ENCODE measurements at regions not wholly inside any gene's neighbourhood (a gene's known extent, or its start where the extent isn't known, plus 50 kb on each side); places are given as distances from the start of the nearest gene placed in this dataset.
A peak's percentile ranks its signal among the peaks of the same experiment; 100 is the strongest.

GRCh38 chr3:74515451-74515850, 99.0 kb downstream of the CNTN3 start:
- ATAC-seq (no peak), DNase-seq (no peak)
- intact Hi-C loops (cut with DNase I, micrococcal nuclease) = no loop called here

- intact Hi-C loops (cut with DNase I, micrococcal nuclease) = no loop called here
- DNase-seq (no peak), ATAC-seq (no peak)
Observed at GRCh38 chr3:74511078-74511477, 103.4 kb downstream of the CNTN3 start.

- ATAC-seq (no peak), DNase-seq (no peak)
- intact Hi-C loops (cut with DNase I, micrococcal nuclease) = no loop called here
Observed at GRCh38 chr3:74510261-74510818, 104.1 kb downstream of the CNTN3 start.

DNA sequence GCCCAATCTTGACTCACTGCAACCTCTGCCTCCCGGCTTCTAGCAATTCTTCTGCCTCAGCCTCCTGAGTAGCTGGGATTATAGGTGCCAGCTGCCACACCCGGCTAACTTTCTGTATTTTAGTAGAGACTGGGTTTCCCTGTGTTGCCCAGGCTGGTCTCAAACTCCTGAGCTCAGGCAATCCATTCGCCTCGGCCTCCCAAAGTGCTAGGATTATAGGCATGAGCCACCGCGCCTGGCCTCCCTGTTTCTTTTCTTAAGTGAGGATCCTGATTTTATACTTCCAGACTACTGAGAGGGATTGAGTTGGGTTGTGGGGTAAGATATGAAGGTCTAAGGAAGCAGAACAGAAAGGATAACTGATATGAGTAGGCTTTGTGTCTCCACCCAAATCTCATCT, 106.8 kb downstream of the CNTN3 start:
- intact Hi-C loops (cut with DNase I, micrococcal nuclease) = no loop called here
- no peak for DNase-seq
- no peak for ATAC-seq

- ATAC-seq (no peak), DNase-seq (no peak)
- intact Hi-C loops (cut with DNase I, micrococcal nuclease) = no loop called here
Observed at GRCh38 chr3:74506246-74506645, 108.2 kb downstream of the CNTN3 start.

- intact Hi-C loops (cut with DNase I, micrococcal nuclease) = no loop called here
- DNase-seq = peak in 1 of 2 donors; percentile 6
- ATAC-seq = peak; percentile 70
Observed at GRCh38 chr3:74501007-74501406, 113.5 kb downstream of the CNTN3 start.

DNA sequence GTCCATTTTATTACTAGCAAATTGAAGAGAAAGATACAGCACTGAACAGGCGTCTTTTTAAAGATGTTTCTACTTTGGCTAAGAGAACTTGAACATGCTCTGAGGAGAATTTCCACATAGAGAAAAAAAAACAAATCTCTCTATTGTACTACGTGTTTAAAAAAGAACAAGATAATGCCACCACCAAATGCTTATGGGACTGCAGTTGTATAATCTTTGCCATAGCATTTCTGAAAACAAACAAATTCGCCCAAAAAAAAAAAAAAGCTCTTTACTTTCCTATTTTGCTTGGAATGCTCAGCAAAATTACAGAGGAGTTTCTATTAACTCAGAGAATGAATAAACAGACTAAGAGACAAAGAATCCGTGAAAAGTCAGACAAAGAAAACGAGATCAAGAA, 114.2 kb downstream of the CNTN3 start:
- ATAC-seq = no peak
- DNase-seq = no peak
- intact Hi-C loops (cut with DNase I, micrococcal nuclease) = no loop called here

GRCh38 chr3:74491874-74492273, 122.6 kb downstream of the CNTN3 start:
- ATAC-seq = no peak
- intact Hi-C loops (cut with DNase I, micrococcal nuclease) = no loop called here
- no peak for DNase-seq

DNA sequence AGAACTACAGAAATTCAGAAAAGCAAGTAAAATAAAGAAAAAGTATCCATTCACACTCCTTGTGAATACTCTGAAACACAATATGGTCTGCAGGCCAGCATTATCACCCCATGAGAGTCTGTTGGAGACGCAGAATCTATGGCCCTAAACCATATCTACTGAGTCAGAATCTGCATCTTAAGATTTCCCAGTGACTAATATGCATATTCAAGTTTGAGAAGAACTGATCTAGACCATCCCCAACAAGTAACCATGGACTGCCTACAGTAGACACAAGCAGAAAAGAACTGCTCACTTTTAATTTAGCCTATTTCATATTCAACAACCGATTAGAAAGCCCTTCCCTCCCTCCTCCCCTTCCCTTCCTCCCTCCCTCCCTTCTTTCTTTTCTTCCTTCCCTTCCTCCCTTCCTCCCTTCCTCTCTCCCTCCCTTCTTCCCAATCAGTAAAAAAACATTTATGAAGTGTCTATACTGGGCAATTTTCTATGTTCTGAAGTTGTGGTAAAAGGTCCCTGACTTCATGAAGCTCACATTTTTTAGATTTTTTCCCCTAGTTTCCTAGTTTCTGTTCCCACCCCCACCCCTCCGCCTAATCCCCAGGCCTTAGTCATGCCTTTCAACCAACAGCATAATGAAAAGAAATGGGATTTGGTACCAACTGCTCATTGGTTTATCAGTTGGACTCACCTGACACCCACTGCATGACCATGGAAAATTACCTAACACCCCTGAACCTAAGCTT, 125.2 kb downstream of the CNTN3 start:
- intact Hi-C loops (cut with DNase I, micrococcal nuclease) = no loop called here
- DNase-seq (no peak), ATAC-seq (no peak)

GRCh38 chr3:74479915-74480314, 134.5 kb downstream of the CNTN3 start:
- DNase-seq (no peak), ATAC-seq (peak; percentile 75)
- intact Hi-C loops (cut with DNase I, micrococcal nuclease) = no loop called here

DNA sequence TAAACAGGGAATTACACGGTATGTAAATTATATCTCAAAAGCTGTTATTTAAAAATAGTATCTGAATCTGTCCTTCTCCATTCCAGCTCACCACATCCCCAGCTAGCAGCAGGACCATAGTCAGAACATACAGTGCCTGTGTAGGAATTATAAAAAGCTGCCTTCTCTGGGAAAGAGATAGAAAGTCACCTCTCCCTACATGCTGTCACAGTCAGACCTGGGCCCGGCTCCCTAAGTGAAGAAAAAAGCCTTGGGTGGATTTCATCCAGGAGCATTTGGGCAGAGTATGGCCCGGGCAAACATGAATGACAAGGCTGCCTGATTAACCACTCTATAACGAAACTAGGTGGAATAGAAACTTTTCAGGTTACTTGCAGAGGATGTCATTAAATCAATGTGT, 144.1 kb downstream of the CNTN3 start:
- intact Hi-C loops (cut with DNase I, micrococcal nuclease) = no loop called here
- no peak for DNase-seq
- no peak for ATAC-seq

GRCh38 chr3:74469713-74470112, 144.7 kb downstream of the CNTN3 start:
- intact Hi-C loops (cut with DNase I, micrococcal nuclease) = no loop called here
- ATAC-seq (no peak), DNase-seq (no peak)

DNA sequence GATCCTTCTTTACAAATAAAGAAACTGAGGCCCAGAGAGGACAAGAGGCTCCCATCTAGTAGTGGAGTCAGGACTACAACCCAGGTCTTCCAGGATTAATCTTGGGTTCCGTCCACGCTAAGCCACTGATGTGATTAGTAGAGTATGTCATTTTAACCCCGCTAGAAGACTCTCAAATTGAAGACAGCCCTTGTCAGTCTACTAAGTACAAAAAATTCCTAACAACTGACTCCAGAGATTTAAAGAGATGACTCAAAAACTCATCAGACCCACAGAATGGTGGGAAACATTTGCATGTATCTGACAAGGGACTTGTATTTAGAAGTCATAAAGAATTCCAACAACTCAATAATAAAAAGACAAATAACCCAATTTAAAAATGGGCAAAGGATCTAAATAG, 145.3 kb downstream of the CNTN3 start:
- intact Hi-C loops (cut with DNase I, micrococcal nuclease) = no loop called here
- DNase-seq (no peak), ATAC-seq (no peak)

GRCh38 chr3:74465715-74466410, 148.6 kb downstream of the CNTN3 start:
- intact Hi-C loops (cut with DNase I, micrococcal nuclease) = no loop called here
- DNase-seq (no peak), ATAC-seq (no peak)

DNA sequence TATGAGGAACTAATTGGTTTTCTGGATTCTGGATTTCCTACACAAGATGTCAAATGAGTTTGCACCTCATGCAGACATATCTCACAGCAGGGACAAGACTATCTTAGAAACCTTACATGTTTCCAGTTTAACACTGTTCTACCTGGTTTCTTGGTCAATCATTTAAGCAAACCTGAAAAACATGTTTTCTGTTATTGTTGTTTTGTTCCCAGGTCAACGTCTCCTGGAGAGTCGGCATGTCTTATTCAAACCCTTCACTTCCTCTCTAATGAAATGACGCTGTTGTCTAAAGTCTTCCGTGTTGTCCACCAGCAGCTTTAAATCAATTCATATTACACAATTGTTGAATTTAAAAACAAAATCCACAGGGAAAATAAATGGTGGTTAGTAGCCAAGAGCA, 150.9 kb downstream of the CNTN3 start:
- ATAC-seq (peak; percentile 46), DNase-seq (no peak)

DNA sequence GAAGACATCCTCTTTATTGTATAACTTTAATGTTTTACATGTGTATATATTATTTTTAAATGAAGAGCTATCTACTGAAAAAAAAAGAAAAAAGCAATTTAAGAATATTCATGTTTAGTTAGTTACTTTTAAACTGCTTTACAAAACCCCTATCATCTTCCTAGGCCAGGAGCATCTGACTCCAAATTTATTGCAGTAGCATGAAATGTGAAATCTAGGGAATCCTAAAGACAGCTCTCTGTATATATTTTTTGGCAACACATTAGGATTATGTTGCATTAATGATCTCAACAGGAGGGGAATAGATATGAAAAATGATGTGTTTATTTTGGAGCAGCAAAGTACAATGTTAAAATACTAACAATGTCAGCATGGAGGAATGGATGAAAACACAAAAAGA, 158.3 kb downstream of the CNTN3 start:
- intact Hi-C loops (cut with DNase I, micrococcal nuclease) = no loop called here
- ATAC-seq (no peak), DNase-seq (no peak)

More for the DNA sequence above, 150.9 kb downstream of the CNTN3 start:
- intact Hi-C loops (cut with DNase I, micrococcal nuclease) = no loop called here

- no peak for ATAC-seq
- no peak for DNase-seq
- intact Hi-C loops (cut with DNase I, micrococcal nuclease) = no loop called here
Observed at GRCh38 chr3:74447221-74447620, 167.2 kb downstream of the CNTN3 start.

DNA sequence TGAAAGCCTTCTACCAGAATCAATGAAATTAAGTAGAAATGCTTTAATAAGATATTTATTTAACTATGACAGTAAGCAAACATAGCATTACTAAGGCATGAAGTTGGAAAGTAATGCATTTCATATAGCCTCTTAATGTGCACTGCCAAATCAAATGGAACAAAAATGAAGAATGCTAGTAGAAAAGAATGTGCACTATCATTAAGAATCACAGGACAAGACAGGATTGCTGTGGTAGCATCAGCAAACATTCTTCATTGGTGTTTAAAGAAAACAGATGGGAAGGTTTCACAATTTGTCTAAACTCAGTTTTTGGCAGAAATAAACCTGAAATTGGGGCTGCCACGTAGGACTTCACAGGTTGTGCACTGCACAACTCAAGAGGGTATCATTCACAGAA, 168.9 kb downstream of the CNTN3 start:
- ATAC-seq = no peak
- intact Hi-C loops (cut with DNase I, micrococcal nuclease) = no loop called here
- no peak for DNase-seq

DNA sequence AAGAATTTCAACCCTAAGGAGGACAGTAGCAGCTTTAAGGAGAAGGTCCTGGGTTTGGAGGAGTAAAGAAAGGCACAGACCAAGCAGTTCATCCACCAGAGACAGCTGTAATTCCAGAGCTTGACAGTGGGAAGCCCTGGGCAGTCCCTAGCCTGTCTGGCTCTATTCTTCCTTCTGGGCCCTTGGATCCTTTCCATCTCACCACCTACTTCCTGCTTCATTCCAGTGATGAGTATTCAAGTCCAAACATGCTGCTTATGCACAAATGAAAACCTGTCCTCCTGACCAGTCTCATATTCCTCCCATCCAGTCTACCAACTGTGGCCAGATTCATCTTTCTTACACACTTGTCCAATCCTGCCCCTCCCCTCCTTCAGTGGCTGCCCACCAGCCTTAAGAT, 171.4 kb downstream of the CNTN3 start:
- DNase-seq (peak in 1 of 2 donors; percentile 24), ATAC-seq (peak; percentile 71)
- intact Hi-C loops (cut with DNase I, micrococcal nuclease) = no loop called here

GRCh38 chr3:74442683-74443082, 171.8 kb downstream of the CNTN3 start:
- no peak for DNase-seq
- intact Hi-C loops (cut with DNase I, micrococcal nuclease) = no loop called here
- ATAC-seq = no peak
